Right lobe of liver (tissue), 4 donors: ENCODE measurements at regions not wholly inside any gene's neighbourhood (a gene's known extent, or its start where the extent isn't known, plus 50 kb on each side); places are given as distances from the start of the nearest gene placed in this dataset.

Source experiments
- CTCF ChIP-seq, 4 donors: fragments of 200-600 bp in 3 of 4; fragments of 450-650 bp in 1 of 4; IDR thresholded peaks; one replicate each; pipeline versions ENCODE4 v1.5.1 to v1.8.0; 2016 to 2022; ENCODE audit warnings: antibody characterized with exemption in 4 of 4, mild to moderate bottlenecking in 2 of 4
- POLR2A ChIP-seq: fragments of 450-650 bp; IDR thresholded peaks from one replicate; pipeline ENCODE4 v1.6.1; 2017; ENCODE audit warnings: antibody characterized with exemption, mild to moderate bottlenecking
- donor health status: DM: no; HTN: no; CAD: no.
- donor health status: DM: no; HTN: no; CAD: no.
- donor health status: DM: no; HTN: yes; CAD: no.

DNA sequence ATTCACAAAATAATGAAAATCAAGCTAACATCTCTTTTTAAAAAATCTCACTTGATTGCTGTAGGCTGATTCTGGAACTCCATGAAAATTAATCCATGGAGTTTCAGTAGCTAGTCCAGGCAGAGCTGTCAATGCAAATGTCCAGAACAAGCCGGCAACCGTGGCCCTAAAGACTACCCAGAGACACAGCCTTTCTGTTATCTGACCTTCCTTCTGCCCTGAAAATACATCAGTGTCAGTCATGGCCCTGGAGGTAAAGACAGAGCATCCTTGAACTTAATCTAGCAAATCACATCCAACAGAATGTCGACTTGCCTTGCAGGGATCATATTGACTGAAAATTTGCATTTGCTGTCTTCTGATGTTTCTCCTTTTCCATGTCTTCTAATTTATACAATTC is 887.4 kb upstream of the B3GALT2 start:
- TF ChIP-seq CTCF (IDR thresholded peaks at IDR 0.05): no peak
- no peak for TF ChIP-seq POLR2A
